ENCODE measurements at regions not wholly inside any gene's neighbourhood (a gene's known extent, or its start where the extent isn't known, plus 50 kb on each side); places are given as distances from the start of the nearest gene placed in this dataset.
"Not testable (repeated sequence)": the region's sequence is repeated elsewhere in the genome, so short reads cannot be mapped to it uniquely, and the experiment has no call there.

- H3K9me1 ChIP-seq (ENCODE audit: insufficient read depth, low read length); H3K4me2 ChIP-seq (ENCODE audit: low read depth, low read length); H3K9me3 ChIP-seq (ENCODE audit: control insufficient read depth, insufficient read depth, low read length); H2BK5ac ChIP-seq (ENCODE audit: low read depth, low read length, poor library complexity, severe bottlenecking); H3K4me1 ChIP-seq (ENCODE audit: control insufficient read depth, insufficient read depth, low read length); H4K91ac ChIP-seq (ENCODE audit: insufficient read depth, low read depth, low read length); H3K23ac ChIP-seq (ENCODE audit: low read depth, low read length); ATAC-seq (ENCODE audit: low read depth); H3K4ac ChIP-seq (ENCODE audit: low read depth, low read length); BruUV-seq (replicated peaks); H2BK15ac ChIP-seq (ENCODE audit: low read depth, low read length); POLR2A ChIA-PET (ENCODE audit: unreplicated experiment); intact Hi-C loops (cut with micrococcal nuclease); H3K9ac ChIP-seq (ENCODE audit: low read depth, low read length); H3K36me3 ChIP-seq (ENCODE audit: control insufficient read depth, insufficient read depth, low read length); H4K8ac ChIP-seq (ENCODE audit: low read depth in 2 of 2, low read length in 2 of 2); H2AK9ac ChIP-seq (replicated peaks; ENCODE audit: low read depth, low read length, poor library complexity); H3K14ac ChIP-seq (replicated peaks; ENCODE audit: low read depth, low read length); H4K20me1 ChIP-seq (ENCODE audit: insufficient read depth, low read length); in situ Hi-C loops (cut with MboI; ENCODE audit: low sequenced_read_pairs); CTCF ChIA-PET; dilution Hi-C loops (cut with HindIII; ENCODE audit: low sequenced_read_pairs, unreplicated experiment); H2AFZ ChIP-seq (replicated peaks; ENCODE audit: low read length, poor library complexity); H4K5ac ChIP-seq (ENCODE audit: low read depth, low read length); H3K79me1 ChIP-seq (ENCODE audit: low read depth in 1 of 2, low read length in 2 of 2); H2BK20ac ChIP-seq (ENCODE audit: low read depth, low read length); DNase-seq; H2BK120ac ChIP-seq (ENCODE audit: low read depth, low read length); H2AK5ac ChIP-seq (ENCODE audit: low read depth, low read length); H3K27ac ChIP-seq (ENCODE audit: insufficient read depth, low read length); H3K4me3 ChIP-seq (ENCODE audit: insufficient read depth, low read depth, low read length); H3K56ac ChIP-seq (ENCODE audit: extremely low read depth, insufficient read depth, low read length); H3K18ac ChIP-seq (ENCODE audit: low read depth, low read length); H3K27me3 ChIP-seq (ENCODE audit: control insufficient read depth, insufficient read depth, low read length): not testable (repeated sequence)
- no CpG with 5 or more reads among the region's 2 CpGs for WGBS, 2 experiments (ENCODE audit: extremely low coverage in 2 of 2, insufficient read length in 1 of 2)
Observed at GRCh38 chr3:75496600-75496999, 167.5 kb upstream of the FRG2C start.

GRCh38 chr3:75500357-75500756 is 163.8 kb upstream of the FRG2C start:
- dilution Hi-C loops (cut with HindIII; ENCODE audit: low sequenced_read_pairs, unreplicated experiment); H4K91ac ChIP-seq (ENCODE audit: insufficient read depth, low read depth, low read length); H3K18ac ChIP-seq (ENCODE audit: low read depth, low read length); H2AK5ac ChIP-seq (ENCODE audit: low read depth, low read length); H2BK120ac ChIP-seq (ENCODE audit: low read depth, low read length); H3K27me3 ChIP-seq (ENCODE audit: control insufficient read depth, insufficient read depth, low read length); DNase-seq; H3K4me1 ChIP-seq (ENCODE audit: control insufficient read depth, insufficient read depth, low read length); H2BK15ac ChIP-seq (ENCODE audit: low read depth, low read length); H2AK9ac ChIP-seq (replicated peaks; ENCODE audit: low read depth, low read length, poor library complexity); H2AFZ ChIP-seq (replicated peaks; ENCODE audit: low read length, poor library complexity); H3K27ac ChIP-seq (ENCODE audit: insufficient read depth, low read length); BruUV-seq (replicated peaks); H3K4me3 ChIP-seq (ENCODE audit: insufficient read depth, low read depth, low read length); CTCF ChIA-PET; in situ Hi-C loops (cut with MboI; ENCODE audit: low sequenced_read_pairs); H3K4me2 ChIP-seq (ENCODE audit: low read depth, low read length); H4K8ac ChIP-seq (ENCODE audit: low read depth in 2 of 2, low read length in 2 of 2); H3K23ac ChIP-seq (ENCODE audit: low read depth, low read length); POLR2A ChIA-PET (ENCODE audit: unreplicated experiment); H2BK20ac ChIP-seq (ENCODE audit: low read depth, low read length); H3K9me3 ChIP-seq (ENCODE audit: control insufficient read depth, insufficient read depth, low read length); H3K56ac ChIP-seq (ENCODE audit: extremely low read depth, insufficient read depth, low read length); H3K9ac ChIP-seq (ENCODE audit: low read depth, low read length); H2BK5ac ChIP-seq (ENCODE audit: low read depth, low read length, poor library complexity, severe bottlenecking); H3K4ac ChIP-seq (ENCODE audit: low read depth, low read length); H4K5ac ChIP-seq (ENCODE audit: low read depth, low read length); H3K14ac ChIP-seq (replicated peaks; ENCODE audit: low read depth, low read length); H4K20me1 ChIP-seq (ENCODE audit: insufficient read depth, low read length); ATAC-seq (ENCODE audit: low read depth); H3K9me1 ChIP-seq (ENCODE audit: insufficient read depth, low read length); H3K79me1 ChIP-seq (ENCODE audit: low read depth in 1 of 2, low read length in 2 of 2); H3K36me3 ChIP-seq (ENCODE audit: control insufficient read depth, insufficient read depth, low read length); intact Hi-C loops (cut with micrococcal nuclease): not testable (repeated sequence)
- no CpG with 5 or more reads among the region's 4 CpGs for WGBS, 2 experiments (ENCODE audit: extremely low coverage in 2 of 2, insufficient read length in 1 of 2)

Data from IMR-90 (cell line).